BJ (cell line): ENCODE measurements at regions not wholly inside any gene's neighbourhood (a gene's known extent, or its start where the extent isn't known, plus 50 kb on each side); places are given as distances from the start of the nearest gene placed in this dataset.

Source experiments
- CTCF ChIA-PET: fragments of 350-600 bp; formaldehyde crosslinking; extraction: SDS; loops from one replicate; lab custom pipeline; 2021; ENCODE audit warnings: antibody characterized with exemption, inconsistent platforms; lab: Yijun Ruan, JAX
- POLR2A ChIA-PET: fragments of 300-600 bp; sonication (Branson Sonifier 250); formaldehyde crosslinking; extraction: SDS; loops from one replicate; lab custom pipeline; 2021; ENCODE audit warnings: antibody characterized with exemption; lab: Charles Lee
- DNase-seq: peaks from one replicate; pipeline ENCODE4 v3.0.0-alpha.2; 2011; ENCODE audit warnings: low read depth
- H3K27me3 ChIP-seq: 2 replicates; pipeline ENCODE4 v1.6.0; 2011; ENCODE audit warnings: low read length; ENCODE audit not compliant: control insufficient read depth, insufficient read depth
- H3K36me3 ChIP-seq: 2 replicates; pipeline ENCODE4 v1.5.1; 2011; ENCODE audit warnings: low read length; ENCODE audit not compliant: control insufficient read depth, insufficient read depth
- H3K4me3 ChIP-seq: 2 replicates; pipeline ENCODE4 v1.5.1; 2011; ENCODE audit warnings: low read depth, mild to moderate bottlenecking, control low read depth, low read length
- CTCF ChIP-seq: IDR thresholded peaks from 2 replicates; pipeline ENCODE4 v1.5.1; 2011; ENCODE audit warnings: low read depth, mild to moderate bottlenecking, control low read depth, inconsistent platforms, low read length, moderate library complexity; ENCODE audit not compliant: insufficient read depth

DNA sequence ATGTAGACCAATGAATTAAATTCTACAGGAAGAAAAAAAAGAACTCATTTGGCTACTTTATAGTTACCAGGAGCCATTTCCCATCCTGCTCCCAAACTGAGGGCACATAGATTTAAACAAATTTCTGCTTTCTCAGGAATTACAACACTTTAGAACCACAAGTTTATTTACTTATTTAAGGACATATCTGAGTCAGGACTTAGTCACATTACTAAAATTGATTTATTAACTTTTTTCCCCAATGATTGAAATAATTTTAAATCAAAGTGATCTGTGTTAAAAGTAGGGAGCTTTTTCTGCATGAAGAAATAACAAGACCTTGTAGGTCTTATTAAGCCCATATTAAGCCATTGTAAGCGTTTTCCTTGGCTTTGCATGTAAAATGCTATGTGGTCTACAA is 291.0 kb upstream of the HAND2 start:
- Histone ChIP-seq H3K4me3 (no peak overlapping the region), H3K27me3 (no peaks in the 10 kb centered on the region), H3K36me3 (no peaks in the 10 kb centered on the region)
- POLR2A ChIA-PET: no interaction called here
- CTCF ChIA-PET: no interaction called here
- TF ChIP-seq CTCF: no peak
- DNase-seq: peak; percentile 38

GRCh38 chr4:173807347-173807746 is 277.3 kb upstream of the HAND2 start:
- DNase-seq: peak; percentile 34
- no peaks in the 10 kb centered on the region for H3K36me3 ChIP-seq
- CTCF ChIA-PET: no interaction called here
- H3K4me3 ChIP-seq: no peak overlapping the region
- no peaks in the 10 kb centered on the region for H3K27me3 ChIP-seq
- POLR2A ChIA-PET: no interaction called here
- no peak for TF ChIP-seq CTCF

DNA sequence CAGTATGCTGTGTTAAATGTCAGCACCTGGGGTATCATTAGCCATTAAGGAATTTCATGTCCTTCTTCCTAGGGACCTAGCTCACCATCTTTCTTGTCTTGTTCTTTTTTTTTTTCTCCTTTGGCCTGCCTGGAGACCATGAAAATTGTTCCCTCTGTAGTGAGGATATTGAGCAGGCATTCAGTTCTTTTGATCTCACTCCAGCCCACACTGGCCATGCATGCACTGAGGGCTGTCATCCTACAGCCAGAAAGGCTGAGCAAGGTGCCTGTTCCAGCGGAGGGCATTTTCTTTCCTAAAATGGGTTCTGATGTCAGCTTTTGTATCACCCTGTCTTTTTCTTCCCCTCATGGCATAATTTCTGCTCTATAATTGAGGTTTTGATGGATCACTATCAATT is 275.9 kb upstream of the HAND2 start:
- DNase-seq: no peak
- Histone ChIP-seq H3K4me3 (no peak overlapping the region), H3K36me3 (no peaks in the 10 kb centered on the region), H3K27me3 (no peaks in the 10 kb centered on the region)
- ChIA-PET POLR2A (no interaction called here), CTCF (no interaction called here)
- TF ChIP-seq CTCF: no peak

DNA sequence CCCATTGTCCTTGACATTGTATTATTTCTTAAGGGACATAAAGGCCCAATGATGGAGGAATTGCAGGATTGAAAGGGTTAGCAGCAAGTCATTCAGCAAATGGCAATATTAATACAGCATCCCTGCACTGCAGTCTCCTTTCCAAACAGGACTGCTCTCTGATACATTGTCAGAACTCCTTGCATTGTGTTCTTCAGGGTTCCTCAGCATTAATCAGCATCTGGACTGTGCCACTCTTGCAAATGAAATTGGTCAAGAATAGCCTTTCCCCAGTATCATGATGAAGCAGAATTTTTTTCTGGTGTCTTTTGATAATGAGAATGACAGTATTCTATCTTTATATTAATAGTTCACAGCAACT is 272.6 kb upstream of the HAND2 start:
- ChIA-PET POLR2A (no interaction called here), CTCF (no interaction called here)
- no peaks in the 10 kb centered on the region for H3K27me3 ChIP-seq
- no peak for DNase-seq
- no peak for TF ChIP-seq CTCF
- H3K36me3 ChIP-seq: no peaks in the 10 kb centered on the region
- H3K4me3 ChIP-seq: no peak overlapping the region

DNA sequence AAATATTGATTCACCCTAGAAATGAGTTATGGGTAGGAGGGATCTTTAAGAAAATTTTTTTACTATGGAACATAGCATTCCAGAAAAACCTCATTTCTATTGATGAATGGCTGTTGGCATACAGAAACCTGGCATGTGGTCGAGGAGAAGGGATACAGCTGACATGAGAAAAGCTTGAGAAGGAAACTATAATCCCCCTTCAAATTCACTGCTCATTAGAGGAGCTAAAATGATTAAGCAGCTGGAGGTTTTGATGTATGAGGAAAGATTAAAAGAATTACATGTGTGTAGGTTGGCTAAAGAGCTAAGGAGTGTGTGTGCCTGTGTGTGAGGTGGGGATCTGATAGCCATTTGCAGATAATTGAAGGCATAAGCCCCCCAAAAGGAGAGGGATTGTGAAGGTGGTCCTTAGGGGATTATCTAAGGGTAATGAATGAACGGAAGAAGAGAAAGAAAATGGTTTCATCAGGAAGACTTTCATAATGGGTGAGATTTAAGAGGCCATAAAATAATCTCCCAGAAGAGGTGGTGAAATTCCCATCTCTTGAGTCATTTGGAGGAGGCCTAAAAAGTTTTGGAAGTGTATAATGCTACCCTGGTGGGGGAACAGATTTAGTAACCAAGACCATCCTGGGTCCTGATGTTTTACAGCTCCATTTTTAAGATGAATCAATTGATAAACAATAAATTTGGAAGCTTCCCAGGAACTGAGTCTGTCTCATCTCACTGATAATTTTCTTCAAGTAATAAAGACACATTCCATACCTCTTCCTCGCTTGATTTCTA is 272.0 kb upstream of the HAND2 start:
- ChIA-PET POLR2A (no interaction called here), CTCF (interaction anchor here (1.0 kb wide), 1 partner anchor 518 kb away, joined by 3 read pairs; no protein-coding TSS in a partner anchor)
- no peak for DNase-seq

More for the DNA sequence above, 272.0 kb upstream of the HAND2 start:
- no peaks in the 10 kb centered on the region for H3K36me3 ChIP-seq
- no peak for TF ChIP-seq CTCF
- no peaks in the 10 kb centered on the region for H3K27me3 ChIP-seq
- H3K4me3 ChIP-seq: no peak overlapping the region
